AG09309 (cell line): ENCODE measurements at regions not wholly inside any gene's neighbourhood (a gene's known extent, or its start where the extent isn't known, plus 50 kb on each side); places are given as distances from the start of the nearest gene placed in this dataset.

Source experiments
- DNase-seq: peaks from one replicate; pipeline ENCODE4 v3.0.0-alpha.2; 2010; ENCODE audit warnings: low read depth
- H3K4me3 ChIP-seq: 2 replicates; pipeline ENCODE4 v1.5.1; 2011; ENCODE audit warnings: mild to moderate bottlenecking, low read depth, low read length, moderate library complexity; ENCODE audit not compliant: control insufficient read depth
- CTCF ChIP-seq: IDR thresholded peaks from 2 replicates; pipeline ENCODE4 v1.5.1; 2011; ENCODE audit warnings: mild to moderate bottlenecking, low read depth, low read length, inconsistent platforms; ENCODE audit not compliant: insufficient read depth, control insufficient read depth; ENCODE audit errors: missing control alignments

GRCh38 chr2:66930339-66931220 is 466.6 kb upstream of the ETAA1 start:
- no peak for DNase-seq
- no peak for TF ChIP-seq CTCF
- no peak overlapping the region for H3K4me3 ChIP-seq

GRCh38 chr2:66938471-66938967 is 458.6 kb upstream of the ETAA1 start:
- DNase-seq, result no peak
- H3K4me3 ChIP-seq, result no peak overlapping the region
- TF ChIP-seq CTCF, result no peak

- no peak for DNase-seq
- TF ChIP-seq CTCF, result no peak
- no peak overlapping the region for H3K4me3 ChIP-seq
Measured at GRCh38 chr2:66940080-66940479, 457.1 kb upstream of the ETAA1 start.

GRCh38 chr2:66948234-66948633 is 448.9 kb upstream of the ETAA1 start:
- no peak overlapping the region for H3K4me3 ChIP-seq
- DNase-seq, result no peak
- TF ChIP-seq CTCF, result no peak

- DNase-seq, result no peak
- H3K4me3 ChIP-seq, result no peak overlapping the region
- TF ChIP-seq CTCF, result no peak
Measured at GRCh38 chr2:66957198-66957597, 439.9 kb upstream of the ETAA1 start.

GRCh38 chr2:66957677-66958076 is 439.5 kb upstream of the ETAA1 start:
- DNase-seq, result no peak
- TF ChIP-seq CTCF, result no peak
- no peak overlapping the region for H3K4me3 ChIP-seq
